Pancreas (tissue), 10 donors: ENCODE measurements at regions not wholly inside any gene's neighbourhood (a gene's known extent, or its start where the extent isn't known, plus 50 kb on each side); places are given as distances from the start of the nearest gene placed in this dataset.

Experiments
- ATAC-seq, 4 donors: fragments of 200-7000 bp; cut with Tn5 transposase; one replicate each; pipeline versions ENCODE4 v1.8.0 to v1.9.1; 2020; ENCODE audit warnings: mild to moderate bottlenecking in 4 of 4, moderate library complexity in 4 of 4
- DNase-seq, 6 donors: peaks; one replicate each; pipeline ENCODE4 v3.0.0-alpha.2; 2020
- FAIRE-seq: peaks from 2 replicates; lab custom pipeline; 2012; peaks lifted over from hg19 to GRCh38; lab: Jason Lieb, UNC
- H3K27ac ChIP-seq, 4 donors: fragments of 200-600 bp; sonication (generic); 1 replicate in 3 of 4; 2 replicates in 1 of 4; pipeline versions ENCODE4 v1.5.0 to v1.8.0; 2020
- H3K27me3 ChIP-seq, 4 donors: fragments of 200-600 bp; one replicate each; pipeline ENCODE4 v1.8.0; 2021
- H3K36me3 ChIP-seq, 3 donors: fragments of 200-600 bp; sonication (generic) in 1 of 3; one replicate each; pipeline versions ENCODE4 v1.5.0 to v1.8.0; 2020 to 2021
- H3K4me1 ChIP-seq, 3 donors: fragments of 200-600 bp; one replicate each; pipeline ENCODE4 v1.8.0; 2021
- H3K4me3 ChIP-seq, 4 donors: fragments of 200-600 bp; sonication (generic) in 2 of 4; one replicate each; pipeline versions ENCODE4 v1.5.0 to v1.8.0; 2020 to 2021
- H3K9me3 ChIP-seq, 4 donors: fragments of 200-600 bp; one replicate each; pipeline ENCODE4 v1.8.0; 2021
- WGBS, 2 donors: extraction: QIAGEN DNeasy Blood & Tissue Kit; methylation state at CpG; one replicate each; pipeline ENCODE4 v1.1.7; 2013; 5-methylcytosine and 5-hydroxymethylcytosine counted together
- intact Hi-C, 3 donors: fragments of 100-400 bp; cut with DNase I; formaldehyde crosslinking; loops; one replicate each; pipeline versions ENCODE4 v1.11.1 to v1.14.2; 2022
- TF ChIP-seq, protein P1 (sequence below), 4 donors: fragments of 200-600 bp; sonication (generic) in 3 of 4; IDR thresholded peaks; one replicate each; pipeline versions ENCODE4 v1.5.0 to v1.8.0; 2021; ENCODE audit warnings: antibody characterized with exemption in 4 of 4
- donor health status: healthy with polysubstance abuse.
- donor health status: DM: no; HTN: no; CAD: no; lungs with moderate emphysema.
- donor health status: DM: no; HTN: no; CAD: no.
- donor health status: control.
- donor health status: control.
- donor health status: Bipolar disorder and iron deficiency.
- donor health status: DM: yes; HTN: yes; CAD: no.
- donor health status: DM: no; HTN: no; CAD: no.
- donor health status: DM: no; HTN: no; CAD: no.
- donor health status: DM: yes; HTN: yes; CAD: no.

DNA sequence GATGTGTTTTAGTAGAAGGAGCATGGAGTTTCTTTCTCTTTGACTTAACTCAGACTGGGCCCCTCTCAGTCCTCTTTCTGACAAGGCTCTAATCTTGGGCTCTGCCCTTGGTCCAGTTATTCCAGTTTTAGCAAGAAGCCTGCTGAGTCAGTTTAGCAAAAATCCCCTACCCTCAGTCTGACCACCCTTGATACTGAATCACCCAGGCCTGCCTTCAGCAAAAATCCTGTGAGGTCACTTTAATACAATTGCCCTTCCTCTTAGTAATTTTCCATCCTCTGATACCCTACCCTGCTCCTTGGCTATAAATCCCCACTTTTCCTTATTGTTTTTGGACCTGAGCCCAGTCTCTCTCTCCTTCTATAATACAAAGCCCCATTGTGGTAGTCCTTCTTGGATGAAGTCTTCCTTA lies 326.7 kb upstream of the NOX3 start:
- H3K27me3 ChIP-seq, result no peaks in the 10 kb centered on the region
- no peak overlapping the region for H3K4me3 ChIP-seq
- intact Hi-C loops, result no loop called here
- no peaks in the 10 kb centered on the region for H3K4me1 ChIP-seq
- peak in 3 of 4 donors; percentile 46 to 93 (median 89) for ATAC-seq
- TF ChIP-seq, protein P1, sequence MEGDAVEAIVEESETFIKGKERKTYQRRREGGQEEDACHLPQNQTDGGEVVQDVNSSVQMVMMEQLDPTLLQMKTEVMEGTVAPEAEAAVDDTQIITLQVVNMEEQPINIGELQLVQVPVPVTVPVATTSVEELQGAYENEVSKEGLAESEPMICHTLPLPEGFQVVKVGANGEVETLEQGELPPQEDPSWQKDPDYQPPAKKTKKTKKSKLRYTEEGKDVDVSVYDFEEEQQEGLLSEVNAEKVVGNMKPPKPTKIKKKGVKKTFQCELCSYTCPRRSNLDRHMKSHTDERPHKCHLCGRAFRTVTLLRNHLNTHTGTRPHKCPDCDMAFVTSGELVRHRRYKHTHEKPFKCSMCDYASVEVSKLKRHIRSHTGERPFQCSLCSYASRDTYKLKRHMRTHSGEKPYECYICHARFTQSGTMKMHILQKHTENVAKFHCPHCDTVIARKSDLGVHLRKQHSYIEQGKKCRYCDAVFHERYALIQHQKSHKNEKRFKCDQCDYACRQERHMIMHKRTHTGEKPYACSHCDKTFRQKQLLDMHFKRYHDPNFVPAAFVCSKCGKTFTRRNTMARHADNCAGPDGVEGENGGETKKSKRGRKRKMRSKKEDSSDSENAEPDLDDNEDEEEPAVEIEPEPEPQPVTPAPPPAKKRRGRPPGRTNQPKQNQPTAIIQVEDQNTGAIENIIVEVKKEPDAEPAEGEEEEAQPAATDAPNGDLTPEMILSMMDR (IDR thresholded peaks at IDR 0.05), result no peak
- H3K27ac ChIP-seq, result peak overlapping the region in 2 of 4 donors; percentile 29 to 48
- no peaks in the 10 kb centered on the region for H3K9me3 ChIP-seq
- DNase-seq, result peak in 1 of 6 donors; percentile 17
- no peak for FAIRE-seq
- no peaks in the 10 kb centered on the region for H3K36me3 ChIP-seq

DNA sequence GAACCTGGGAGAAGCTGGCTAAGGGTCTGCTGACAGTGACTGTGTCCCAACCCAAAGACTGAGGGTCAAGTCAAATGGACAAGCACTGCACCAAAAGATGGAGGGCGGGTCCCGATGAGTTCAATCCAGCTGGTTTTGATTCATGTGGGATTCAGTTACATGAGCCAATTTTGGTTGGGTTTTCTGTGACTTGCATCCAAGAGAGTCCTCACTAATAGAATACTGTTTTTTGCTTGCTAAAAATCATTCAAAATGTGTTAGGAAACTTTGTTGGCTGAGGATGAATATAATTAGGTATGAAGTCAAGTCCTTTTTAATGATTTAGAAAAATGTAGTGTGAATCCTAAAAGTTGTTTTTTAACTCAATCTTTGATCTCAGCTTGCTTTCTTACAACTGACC lies 323.8 kb upstream of the NOX3 start:
- ATAC-seq, result no peak
- H3K4me3 ChIP-seq, result no peak overlapping the region
- DNase-seq, result no peak
- no peaks in the 10 kb centered on the region for H3K27me3 ChIP-seq
- intact Hi-C loops, result no loop called here
- no peaks in the 10 kb centered on the region for H3K36me3 ChIP-seq
- H3K4me1 ChIP-seq, result no peaks in the 10 kb centered on the region
- TF ChIP-seq, protein P1 (IDR thresholded peaks at IDR 0.05), result no peak
- FAIRE-seq, result no peak
- 53 to 75% methylated on average over 2 of the region's 2 CpGs for WGBS, 2 donors
- H3K9me3 ChIP-seq, result no peaks in the 10 kb centered on the region
- no peak overlapping the region for H3K27ac ChIP-seq

DNA sequence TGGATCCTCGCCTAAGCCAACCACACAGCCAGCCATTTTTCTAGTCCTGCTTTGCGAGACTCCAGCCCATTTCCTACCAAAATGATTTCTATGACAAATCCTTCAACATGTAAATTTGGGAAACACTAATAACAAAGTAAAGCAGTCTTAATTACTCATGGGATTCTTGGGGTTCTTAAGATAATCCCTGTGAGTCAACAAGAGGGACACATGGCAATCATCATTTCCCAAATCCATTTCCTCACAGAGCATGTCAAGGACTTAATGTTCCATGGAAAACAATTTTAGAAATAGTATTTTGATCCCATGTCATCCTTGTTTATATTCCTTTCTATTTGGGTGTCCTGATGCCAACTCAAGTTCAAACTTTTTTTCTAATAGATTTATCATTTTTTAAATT lies 322.7 kb upstream of the NOX3 start:
- intact Hi-C loops, result no loop called here
- Histone ChIP-seq H3K36me3 (no peaks in the 10 kb centered on the region), H3K4me1 (no peaks in the 10 kb centered on the region), H3K9me3 (no peaks in the 10 kb centered on the region), H3K27ac (no peak overlapping the region), H3K4me3 (no peak overlapping the region), H3K27me3 (no peaks in the 10 kb centered on the region)
- TF ChIP-seq, protein P1 (IDR thresholded peaks at IDR 0.05), result no peak
- ATAC-seq (no peak), DNase-seq (no peak), FAIRE-seq (no peak)
- WGBS, 2 donors, result 76 to 83% methylated on average over 2 of the region's 2 CpGs

DNA sequence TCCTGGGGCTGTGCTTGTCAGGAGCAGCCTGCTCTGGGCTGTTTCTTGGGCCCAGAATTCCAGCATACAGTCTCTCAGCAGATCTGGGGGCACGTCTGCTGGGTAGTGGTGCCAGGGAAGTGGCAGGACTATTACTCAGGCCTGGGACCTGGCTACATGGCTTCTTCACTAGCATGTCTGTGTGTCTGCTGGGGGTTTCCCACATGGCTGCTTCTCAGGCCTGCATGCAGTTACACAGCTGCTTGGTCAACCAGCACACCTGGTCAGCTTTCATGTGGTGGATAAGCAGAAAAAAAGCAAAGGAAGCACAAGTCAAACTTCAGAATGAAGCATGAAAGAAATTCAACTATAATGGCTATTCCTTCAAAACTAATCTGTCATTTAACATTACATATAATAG lies 316.2 kb upstream of the NOX3 start:
- no peak overlapping the region for H3K27ac ChIP-seq
- TF ChIP-seq, protein P1 (IDR thresholded peaks at IDR 0.05), result no peak

DNA sequence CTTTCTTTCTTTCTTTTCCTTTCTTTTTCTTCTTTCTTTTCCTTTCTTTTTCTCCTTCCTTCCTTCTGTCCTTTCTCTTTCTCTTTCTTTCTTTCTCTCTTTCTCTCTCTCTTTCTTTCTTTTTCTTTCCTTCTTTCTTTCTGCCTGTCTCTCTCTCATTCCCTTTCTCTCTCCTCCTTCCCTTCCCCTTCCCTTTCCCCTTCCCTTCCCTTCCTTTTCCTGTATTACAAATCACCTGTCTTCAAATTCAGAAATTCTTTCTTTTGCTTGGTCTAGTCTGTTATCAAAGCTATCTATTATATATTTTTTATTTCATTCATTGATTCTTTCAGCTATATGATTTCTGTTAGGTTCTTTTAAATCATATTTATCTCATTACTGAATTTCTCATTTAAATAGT lies 315.2 kb upstream of the NOX3 start:
- no peaks in the 10 kb centered on the region for H3K4me1 ChIP-seq
- H3K9me3 ChIP-seq, result no peaks in the 10 kb centered on the region
- H3K27ac ChIP-seq, result no peak overlapping the region
- DNase-seq, result no peak
- intact Hi-C loops, result no loop called here
- ATAC-seq, result no peak
- no peak for FAIRE-seq
- no peaks in the 10 kb centered on the region for H3K36me3 ChIP-seq
- H3K4me3 ChIP-seq, result no peak overlapping the region
- TF ChIP-seq, protein P1 (IDR thresholded peaks at IDR 0.05), result no peak
- H3K27me3 ChIP-seq, result no peaks in the 10 kb centered on the region

More for the DNA sequence above, 316.2 kb upstream of the NOX3 start:
- WGBS, 2 donors, result 67 to 100% methylated on average over 1 of the region's 1 CpG
- DNase-seq (no peak), ATAC-seq (no peak), FAIRE-seq (no peak)
- no peaks in the 10 kb centered on the region for H3K36me3 ChIP-seq
- H3K27me3 ChIP-seq, result no peaks in the 10 kb centered on the region
- intact Hi-C loops, result no loop called here
- no peaks in the 10 kb centered on the region for H3K4me1 ChIP-seq
- no peak overlapping the region for H3K4me3 ChIP-seq
- H3K9me3 ChIP-seq, result no peaks in the 10 kb centered on the region
